ENCODE measurements at regions not wholly inside any gene's neighbourhood (a gene's known extent, or its start where the extent isn't known, plus 50 kb on each side); places are given as distances from the start of the nearest gene placed in this dataset.
"Not testable (repeated sequence)": the region's sequence is repeated elsewhere in the genome, so short reads cannot be mapped to it uniquely, and the experiment has no call there.

DNA sequence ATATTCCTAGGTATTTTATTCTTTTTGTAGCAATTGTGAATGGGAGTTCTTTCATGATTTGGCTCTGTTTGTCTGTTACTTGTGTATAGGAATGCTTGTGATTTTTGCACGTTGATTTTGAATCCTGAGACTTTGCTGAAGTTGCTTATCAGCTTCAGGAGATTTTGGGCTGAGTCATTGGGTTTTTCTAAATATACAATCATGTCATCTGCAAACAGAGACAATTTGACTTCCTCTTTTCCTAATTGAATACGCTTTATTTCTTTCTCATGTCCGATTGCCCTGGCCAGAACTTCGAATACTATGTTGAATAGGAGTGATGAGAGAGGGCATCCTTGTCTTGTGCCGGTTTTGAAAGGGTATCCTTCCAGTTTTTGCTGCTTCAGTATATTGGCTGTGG lies 234.6 kb upstream of the RASGRP1 start:
- TF ChIP-seq, protein P1, sequence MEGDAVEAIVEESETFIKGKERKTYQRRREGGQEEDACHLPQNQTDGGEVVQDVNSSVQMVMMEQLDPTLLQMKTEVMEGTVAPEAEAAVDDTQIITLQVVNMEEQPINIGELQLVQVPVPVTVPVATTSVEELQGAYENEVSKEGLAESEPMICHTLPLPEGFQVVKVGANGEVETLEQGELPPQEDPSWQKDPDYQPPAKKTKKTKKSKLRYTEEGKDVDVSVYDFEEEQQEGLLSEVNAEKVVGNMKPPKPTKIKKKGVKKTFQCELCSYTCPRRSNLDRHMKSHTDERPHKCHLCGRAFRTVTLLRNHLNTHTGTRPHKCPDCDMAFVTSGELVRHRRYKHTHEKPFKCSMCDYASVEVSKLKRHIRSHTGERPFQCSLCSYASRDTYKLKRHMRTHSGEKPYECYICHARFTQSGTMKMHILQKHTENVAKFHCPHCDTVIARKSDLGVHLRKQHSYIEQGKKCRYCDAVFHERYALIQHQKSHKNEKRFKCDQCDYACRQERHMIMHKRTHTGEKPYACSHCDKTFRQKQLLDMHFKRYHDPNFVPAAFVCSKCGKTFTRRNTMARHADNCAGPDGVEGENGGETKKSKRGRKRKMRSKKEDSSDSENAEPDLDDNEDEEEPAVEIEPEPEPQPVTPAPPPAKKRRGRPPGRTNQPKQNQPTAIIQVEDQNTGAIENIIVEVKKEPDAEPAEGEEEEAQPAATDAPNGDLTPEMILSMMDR (CRISPR knock-in tag; IDR thresholded peaks at IDR 0.05) = not testable (repeated sequence)
- not testable (repeated sequence) for TF ChIP-seq MXI1 (IDR thresholded peaks at IDR 0.05; ENCODE audit: borderline replicate concordance, low read depth, low read length); ZNF205 (CRISPR knock-in tag; IDR thresholded peaks at IDR 0.05); ZNF567 (CRISPR knock-in tag; IDR thresholded peaks at IDR 0.05; ENCODE audit: borderline replicate concordance); ZNF263 (CRISPR knock-in tag; IDR thresholded peaks at IDR 0.05); FOXA1 (IDR thresholded peaks at IDR 0.05); FOXA1 (CRISPR knock-in tag; IDR thresholded peaks at IDR 0.05); SP1 (IDR thresholded peaks at IDR 0.05); SP1 (CRISPR knock-in tag; IDR thresholded peaks at IDR 0.05); ARHGAP35 (CRISPR knock-in tag; IDR thresholded peaks at IDR 0.05; ENCODE audit: borderline replicate concordance); KLF9 (CRISPR knock-in tag; IDR thresholded peaks at IDR 0.05; ENCODE audit: low read depth); ZFP36L2 (CRISPR knock-in tag; IDR thresholded peaks at IDR 0.05)
